HG03469 (cell line): ENCODE measurements at regions not wholly inside any gene's neighbourhood (a gene's known extent, or its start where the extent isn't known, plus 50 kb on each side); places are given as distances from the start of the nearest gene placed in this dataset.
"Not testable (repeated sequence)": the region's sequence is repeated elsewhere in the genome, so short reads cannot be mapped to it uniquely, and the experiment has no call there.

Experiments used
- ATAC-seq: cut with Tn5 transposase; IDR thresholded peaks from one replicate; pipeline ENCODE4 v1.9.1; 2021; ENCODE audit warnings: mild to moderate bottlenecking, moderate library complexity, moderate number of reproducible peaks; ENCODE audit not compliant: unreplicated experiment

GRCh38 chr12:87196321-87196720 is 832.9 kb downstream of the C12orf50 start:
- no peak for ATAC-seq

GRCh38 chr12:87194389-87194788 is 834.8 kb downstream of the C12orf50 start:
- ATAC-seq = not testable (repeated sequence)

DNA sequence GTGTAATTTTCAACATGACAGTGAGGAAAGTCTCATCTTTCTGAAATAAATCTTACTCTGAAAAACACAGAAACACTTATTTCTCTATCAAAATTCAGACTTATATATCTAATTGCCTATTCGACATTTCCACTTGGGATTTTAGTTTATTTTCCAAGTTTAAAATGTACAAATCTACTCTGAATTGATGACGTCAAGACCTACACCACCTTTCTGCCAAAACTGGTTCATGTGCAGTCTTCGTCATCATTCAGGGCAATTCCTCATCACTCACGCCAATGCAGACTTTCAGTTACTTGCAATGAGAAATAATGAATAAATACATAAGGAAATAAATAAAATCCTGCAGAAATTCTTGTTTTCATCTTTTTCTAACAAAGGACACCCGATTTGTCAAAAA is 843.8 kb downstream of the C12orf50 start:
- no peak for ATAC-seq

DNA sequence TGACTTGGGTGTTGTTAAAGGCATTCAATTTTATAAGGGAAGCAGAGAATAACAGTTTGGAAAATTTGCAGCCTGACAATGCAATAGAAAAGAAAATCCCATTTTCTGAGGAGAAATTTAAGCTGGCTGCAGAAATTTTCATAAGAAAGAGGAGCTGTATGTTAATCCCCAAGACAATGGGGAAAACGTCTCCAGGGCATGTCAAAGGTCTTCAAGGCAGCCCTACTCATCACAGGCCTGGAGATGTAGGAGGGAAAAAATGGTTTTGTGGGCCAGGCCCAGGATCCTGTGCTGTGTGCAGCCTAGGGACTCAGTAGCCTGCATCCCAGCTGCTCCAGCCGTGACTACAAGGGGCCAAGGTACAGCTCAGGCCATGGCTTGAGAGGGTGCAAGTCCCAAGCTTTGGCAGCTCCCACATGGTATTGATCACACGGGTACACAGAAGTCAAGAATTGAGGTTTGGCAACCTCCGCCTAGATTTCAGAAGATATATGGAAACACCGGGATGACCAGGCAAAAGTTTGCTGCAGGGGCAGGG is 846.4 kb downstream of the C12orf50 start:
- no peak for ATAC-seq

- ATAC-seq = no peak
These were observed 857.8 kb downstream of the C12orf50 start for GRCh38 chr12:87171356-87171755.

- ATAC-seq = no peak
These were observed 860.2 kb downstream of the C12orf50 start for GRCh38 chr12:87169010-87169409.

DNA sequence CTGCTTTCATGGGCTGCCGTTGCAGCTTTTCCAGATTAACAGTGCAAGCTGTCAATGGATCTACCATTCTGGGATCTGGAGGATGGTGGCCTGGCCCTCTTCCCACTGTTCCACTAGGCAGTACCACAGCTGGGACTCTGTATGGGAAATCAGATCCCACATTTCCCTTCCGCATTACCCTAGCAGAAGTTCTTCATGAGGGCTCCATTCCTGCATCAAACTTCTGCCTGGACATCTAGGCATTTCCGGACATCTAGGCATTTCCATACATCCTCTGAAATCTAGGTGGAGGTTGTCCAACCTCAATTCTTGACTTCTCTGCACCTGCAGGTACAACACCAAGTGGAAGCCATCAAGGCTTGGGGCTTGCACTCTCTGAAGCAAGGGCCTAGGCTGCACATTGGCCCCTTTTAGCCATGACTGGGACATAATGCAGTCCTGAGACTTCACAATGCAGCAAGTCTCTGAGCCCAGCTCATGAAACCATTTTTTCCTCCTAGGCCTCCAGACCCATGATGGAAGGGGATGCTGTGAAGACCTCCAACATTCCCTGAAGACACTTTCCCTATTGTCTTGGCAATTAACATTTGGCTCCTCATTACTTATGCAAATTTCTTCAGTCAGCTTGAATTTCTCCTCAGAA is 863.3 kb downstream of the C12orf50 start:
- ATAC-seq = no peak

- no peak for ATAC-seq
These were observed 866.1 kb downstream of the C12orf50 start for GRCh38 chr12:87163122-87163521.

DNA sequence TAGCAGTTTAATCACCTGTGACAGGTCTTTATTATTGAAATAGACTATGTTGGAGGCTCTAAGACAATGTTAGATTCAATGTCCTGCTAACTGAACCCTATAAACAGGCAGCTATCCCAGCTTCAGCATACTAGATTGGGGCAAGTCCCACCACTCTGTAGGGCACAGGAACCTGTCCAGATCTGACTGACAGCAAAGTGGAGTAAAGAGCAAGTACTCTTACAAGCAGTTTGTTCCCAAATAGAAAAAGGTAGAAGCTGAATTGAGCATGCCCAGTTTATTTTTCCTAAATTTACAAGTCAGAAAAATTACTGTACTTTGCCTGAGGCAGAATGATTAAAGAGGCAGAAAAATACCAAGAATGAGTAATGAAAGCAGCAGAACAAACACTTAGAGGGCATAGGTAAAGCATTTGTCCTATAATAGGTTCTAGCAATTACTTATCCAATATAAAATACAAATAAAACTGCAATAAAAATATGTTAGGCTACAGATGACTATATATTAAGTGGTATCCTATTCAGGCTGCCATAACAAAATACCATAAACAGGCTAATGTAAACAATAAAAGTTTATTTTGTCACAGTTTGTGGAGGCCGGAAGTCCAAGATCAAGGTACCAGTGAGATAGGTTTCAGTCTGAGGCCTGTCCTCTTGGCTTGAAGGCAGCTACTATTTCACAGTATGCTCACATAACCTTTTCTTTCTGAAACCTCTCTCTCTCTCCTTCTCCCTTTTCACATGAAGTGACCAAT is 868.2 kb downstream of the C12orf50 start:
- no peak for ATAC-seq

GRCh38 chr12:87157791-87158190 is 871.4 kb downstream of the C12orf50 start:
- ATAC-seq = no peak

- ATAC-seq = no peak
These were observed 873.6 kb downstream of the C12orf50 start for GRCh38 chr12:87155621-87156020.

- no peak for ATAC-seq
These were observed 876.2 kb downstream of the C12orf50 start for GRCh38 chr12:87152841-87153528.

DNA sequence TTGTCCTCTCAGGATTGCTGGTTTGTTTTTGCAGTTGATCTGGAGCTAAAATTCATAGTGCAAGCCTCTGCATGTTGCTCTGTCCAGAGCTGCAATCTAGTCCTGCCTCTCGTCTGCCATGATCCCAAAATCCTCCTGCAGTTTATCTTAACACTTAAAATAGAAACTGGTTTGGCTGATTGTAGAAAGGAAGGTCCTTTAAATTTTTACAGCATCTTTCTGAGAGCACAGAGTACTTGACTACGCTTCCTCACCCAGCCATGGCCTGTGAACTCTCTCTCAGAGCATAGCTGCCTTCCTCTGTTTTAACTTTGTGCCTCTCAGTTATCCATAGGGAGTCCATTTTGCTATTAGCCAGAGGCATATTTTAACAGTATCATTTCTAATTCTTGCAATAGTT is 877.1 kb downstream of the C12orf50 start:
- ATAC-seq = no peak

DNA sequence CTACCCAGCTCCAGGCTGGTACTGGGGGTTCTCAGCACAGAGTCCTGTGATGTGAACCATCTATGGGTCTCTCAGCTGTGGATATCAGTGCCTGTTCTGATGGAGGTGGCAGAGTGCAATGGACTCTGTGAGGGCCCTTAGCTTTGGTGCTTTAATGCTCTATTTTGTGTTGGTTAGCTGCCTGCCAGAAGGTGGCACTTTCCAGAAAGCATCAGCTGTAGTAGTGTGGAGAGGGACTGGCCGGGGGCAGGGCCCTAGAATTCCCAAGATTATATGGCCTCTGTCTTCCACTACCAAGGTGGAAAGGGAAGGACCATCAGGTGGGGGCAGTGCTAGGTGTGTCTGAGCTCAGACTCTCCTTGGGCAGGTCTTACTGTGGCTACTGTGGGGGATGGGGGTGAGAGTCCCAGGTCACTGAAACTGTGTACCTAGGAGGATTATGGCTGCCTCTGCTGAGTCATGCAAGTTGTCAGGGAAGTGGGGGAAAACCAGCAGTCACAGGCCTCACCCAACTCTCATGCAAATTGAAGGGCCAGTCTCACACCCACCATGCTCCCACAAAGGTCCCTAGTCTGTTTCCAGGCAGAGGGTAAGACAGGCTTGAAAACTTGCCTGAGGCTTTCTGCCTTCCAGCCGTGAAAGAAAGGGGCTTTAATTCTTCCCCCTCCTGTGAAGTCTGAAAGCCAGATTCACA is 878.1 kb downstream of the C12orf50 start:
- ATAC-seq = no peak

- ATAC-seq = no peak
These were observed 886.2 kb upstream of the MGAT4C start for GRCh38 chr12:87142342-87142741.

DNA sequence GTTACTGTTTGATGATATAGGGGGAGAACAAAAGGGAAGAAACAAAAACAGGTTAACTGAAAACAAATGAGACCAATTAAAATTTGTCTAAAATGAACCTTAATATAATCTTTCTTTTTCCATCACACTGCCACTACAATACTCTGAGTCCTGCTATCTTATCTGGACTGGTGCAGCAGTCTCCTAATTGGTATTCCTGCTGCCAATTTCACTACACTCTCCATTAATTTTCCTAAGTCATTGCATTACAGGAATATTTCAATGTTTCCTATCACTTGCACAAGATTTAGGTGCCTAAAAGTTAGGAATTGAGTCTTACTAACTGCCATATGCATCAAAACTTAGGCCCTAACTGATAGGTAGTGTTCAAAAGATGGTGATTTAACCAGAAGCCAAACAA is 884.9 kb upstream of the MGAT4C start:
- ATAC-seq = no peak

DNA sequence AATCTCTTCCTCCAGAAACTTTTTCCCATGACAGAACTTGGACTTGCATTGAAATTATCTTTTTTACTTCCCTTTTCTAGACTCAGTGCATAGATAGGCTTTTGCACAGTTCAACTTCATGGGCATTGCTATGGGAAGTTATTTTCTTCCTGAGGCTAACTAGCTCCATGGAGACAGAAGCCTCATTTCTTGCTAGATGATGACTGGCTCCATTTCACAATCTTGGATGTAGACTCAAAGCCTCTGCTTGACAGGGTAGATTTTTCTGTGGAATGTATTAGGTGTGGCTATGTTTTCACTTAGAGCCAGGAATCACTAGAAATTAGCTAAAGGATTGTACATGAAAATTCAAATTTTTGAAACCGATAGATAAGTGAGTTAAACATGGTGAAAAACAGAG is 884.1 kb upstream of the MGAT4C start:
- no peak for ATAC-seq

DNA sequence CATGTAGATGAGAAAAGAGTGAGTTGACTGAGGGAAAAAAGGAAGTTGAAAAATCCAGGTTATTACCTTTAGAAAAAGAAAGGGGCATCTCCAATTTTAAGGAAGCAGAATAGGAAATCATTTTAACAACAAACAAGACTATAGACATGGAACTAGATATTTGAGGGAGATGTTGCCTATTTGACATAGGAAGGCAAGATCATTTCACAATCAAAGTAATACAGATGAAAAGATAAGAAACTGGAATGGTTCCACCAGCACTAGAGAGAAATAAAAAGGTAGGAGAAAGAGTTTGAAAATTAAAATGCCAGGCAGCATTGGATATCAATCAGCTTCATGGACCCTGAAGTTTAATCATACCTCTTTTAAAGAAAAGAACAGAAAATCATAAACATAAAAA is 881.0 kb upstream of the MGAT4C start:
- ATAC-seq = no peak

DNA sequence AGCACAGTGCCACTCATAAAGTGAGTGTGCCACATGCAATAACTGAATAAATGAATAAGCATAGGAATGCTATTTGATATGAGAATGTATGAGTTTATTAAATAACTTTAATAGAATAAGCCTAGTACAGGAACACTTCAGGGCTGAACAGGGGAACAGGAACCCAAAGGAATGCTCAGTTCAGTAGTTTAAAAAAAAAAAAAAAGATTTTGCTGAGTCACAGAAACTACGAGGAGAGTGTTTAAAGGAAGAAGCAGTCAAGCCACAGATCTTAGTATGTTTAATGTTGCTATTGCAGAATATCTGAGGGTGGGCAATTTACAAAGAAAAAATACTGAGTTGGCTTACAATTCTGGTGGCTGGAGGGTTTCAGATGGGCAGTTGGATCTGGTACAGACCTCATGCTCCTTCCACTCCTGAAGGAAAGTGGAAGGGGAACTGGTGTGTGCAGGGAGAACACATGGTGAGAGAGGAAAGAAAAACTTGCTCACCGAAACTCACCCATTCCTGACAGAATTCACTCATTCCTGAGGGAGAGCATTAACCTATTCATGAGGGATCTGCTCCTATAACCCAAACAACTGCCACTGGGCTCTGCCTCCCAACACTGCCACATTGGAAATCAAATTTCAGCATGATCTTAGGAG is 880.3 kb upstream of the MGAT4C start:
- ATAC-seq = no peak

DNA sequence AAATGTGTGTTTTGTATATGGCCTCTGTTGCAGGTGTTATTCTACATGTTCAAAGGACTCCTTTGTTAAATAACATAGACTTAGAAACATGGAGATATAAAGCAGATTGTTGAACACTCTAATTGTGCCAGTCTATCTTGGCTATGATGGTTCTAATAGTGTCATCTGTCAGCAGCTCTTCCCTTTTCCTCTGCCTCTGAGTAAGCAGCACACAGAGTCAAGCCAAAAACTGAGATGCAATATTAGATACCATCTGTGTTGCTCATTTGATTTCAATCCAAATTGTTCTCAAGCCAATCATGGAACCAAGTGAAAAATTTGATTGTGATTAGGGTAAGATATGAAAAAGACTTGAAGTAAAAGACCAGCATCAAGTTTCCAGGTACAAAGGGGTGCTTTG is 871.1 kb upstream of the MGAT4C start:
- ATAC-seq = no peak

GRCh38 chr12:87121896-87122295 is 865.7 kb upstream of the MGAT4C start:
- no peak for ATAC-seq
